Activated CD8-positive, alpha-beta T cell treated with anti-CD3 and anti-CD28 coated beads for 36 hours (primary cell): ENCODE measurements at regions not wholly inside any gene's neighbourhood (a gene's known extent, or its start where the extent isn't known, plus 50 kb on each side); places are given as distances from the start of the nearest gene placed in this dataset.
"Not testable (repeated sequence)": the region's sequence is repeated elsewhere in the genome, so short reads cannot be mapped to it uniquely, and the experiment has no call there.

Experiments
- ATAC-seq: fragments of 200-7000 bp; cut with Tn5 transposase; one replicate; pipeline ENCODE4 v1.10.0; 2021; ENCODE audit warnings: mild to moderate bottlenecking, moderate library complexity
- CTCF ChIA-PET: fragments of 350-600 bp; sonication (Branson Sonifier 250); formaldehyde crosslinking; loops from one replicate; lab custom pipeline; 2021; ENCODE audit warnings: antibody characterized with exemption; lab: Charles Lee
- POLR2A ChIA-PET: fragments of 350-600 bp; sonication (Branson Sonifier 250); formaldehyde crosslinking; loops from one replicate; lab custom pipeline; 2021; ENCODE audit warnings: antibody characterized with exemption; lab: Charles Lee
- DNase-seq: peaks from one replicate; pipeline ENCODE4 v3.0.0-alpha.2; 2020
- H3K27ac Mint-ChIP-seq: one replicate; pipeline ENCODE4 v1.8.0; 2021; ENCODE audit warnings: mild to moderate bottlenecking, mixed read lengths
- H3K27me3 Mint-ChIP-seq: one replicate; pipeline ENCODE4 v1.8.0; 2021; ENCODE audit warnings: mixed read lengths
- H3K36me3 Mint-ChIP-seq: one replicate; pipeline ENCODE4 v1.8.0; 2021; ENCODE audit warnings: low read depth, mixed read lengths
- H3K4me1 Mint-ChIP-seq: one replicate; pipeline ENCODE4 v1.8.0; 2021; ENCODE audit warnings: low read depth, mixed read lengths
- H3K4me3 Mint-ChIP-seq: one replicate; pipeline ENCODE4 v1.8.0; 2021; ENCODE audit warnings: mild to moderate bottlenecking, moderate library complexity, mixed read lengths
- H3K9me3 Mint-ChIP-seq: one replicate; pipeline ENCODE4 v1.8.0; 2021; ENCODE audit warnings: mixed read lengths
- CTCF ChIP-seq: fragments of 200-600 bp; IDR thresholded peaks from one replicate; pipeline ENCODE4 v1.8.0; 2022; ENCODE audit warnings: antibody characterized with exemption, mild to moderate bottlenecking
- intact Hi-C: fragments of 100-400 bp; cut with micrococcal nuclease; formaldehyde crosslinking; loops from one replicate; pipeline ENCODE4 v1.10.0; 2022

DNA sequence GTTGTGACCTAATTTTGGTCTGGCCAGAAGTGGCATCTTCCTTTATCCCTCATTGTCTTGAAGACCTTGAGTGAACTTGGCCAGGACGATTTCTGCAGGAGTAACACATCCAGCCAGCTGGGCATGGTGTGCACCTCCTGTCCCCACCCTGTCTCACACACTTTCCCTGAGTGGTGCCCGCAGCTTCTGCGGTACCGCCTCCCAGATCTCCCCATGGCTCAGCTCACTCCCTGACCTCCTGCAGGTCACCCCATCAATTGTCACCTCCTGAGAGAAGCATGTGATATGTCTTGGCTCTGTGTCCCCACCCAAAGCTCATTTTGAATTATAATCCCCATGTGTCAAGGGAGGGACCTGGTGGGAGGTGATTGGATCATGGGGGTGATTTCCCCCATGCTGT lies 50.2 kb upstream of the TP53I11 start:
- ChIA-PET CTCF (interaction anchor here (1.1 to 1.4 kb wide), 2 partner anchors 74 to 102 kb away, joined by 3 to 4 read pairs; no protein-coding TSS in a partner anchor), POLR2A (no interaction called here)
- no peaks in the 10 kb centered on the region for H3K4me1 Mint-ChIP-seq
- no peaks in the 10 kb centered on the region for H3K9me3 Mint-ChIP-seq
- H3K4me3 Mint-ChIP-seq: no peak overlapping the region
- no peaks in the 10 kb centered on the region for H3K36me3 Mint-ChIP-seq
- intact Hi-C loops: no loop called here
- no peak for TF ChIP-seq CTCF
- DNase-seq (no peak), ATAC-seq (no peak)
- H3K27me3 Mint-ChIP-seq: no peaks in the 10 kb centered on the region
- H3K27ac Mint-ChIP-seq: no peak overlapping the region

DNA sequence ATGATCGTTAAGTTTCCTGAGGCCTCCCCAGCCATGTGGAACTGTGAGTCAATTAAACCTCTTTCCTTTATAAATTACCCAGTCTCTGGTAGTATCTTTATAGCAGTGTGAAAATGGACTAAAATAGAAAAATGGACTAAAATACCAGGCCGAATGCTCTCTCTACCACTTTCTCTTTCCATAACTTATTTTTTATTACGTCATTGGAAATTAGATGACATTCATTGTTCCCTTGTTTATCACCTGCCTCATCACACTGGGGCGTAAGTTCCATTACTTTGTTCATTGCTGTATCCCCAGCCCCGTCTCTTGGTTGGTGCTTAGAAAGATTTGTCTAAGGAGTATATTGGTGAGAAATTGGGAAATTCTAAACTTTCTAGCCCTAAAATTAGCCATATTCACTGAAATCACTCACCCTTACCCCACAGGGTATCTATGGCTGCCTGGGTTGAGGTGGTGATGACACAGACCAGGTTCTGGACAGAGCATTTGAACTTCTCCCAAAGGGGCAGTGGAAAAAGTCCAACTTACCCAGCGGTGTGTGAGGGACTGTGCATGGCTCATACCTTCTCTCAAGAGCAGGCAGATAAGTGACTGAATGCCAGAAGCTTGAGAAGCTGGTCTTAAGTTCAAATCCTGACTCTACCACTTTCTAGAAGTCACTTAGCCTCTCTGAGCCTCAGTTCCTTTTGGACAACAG lies 50.9 kb upstream of the TP53I11 start:
- ChIA-PET POLR2A (no interaction called here), CTCF (no interaction called here)
- intact Hi-C loops: no loop called here
- Mint-ChIP-seq H3K36me3 (no peaks in the 10 kb centered on the region), H3K9me3 (no peaks in the 10 kb centered on the region), H3K27ac (no peak overlapping the region), H3K27me3 (no peaks in the 10 kb centered on the region), H3K4me1 (no peaks in the 10 kb centered on the region), H3K4me3 (no peak overlapping the region)
- TF ChIP-seq CTCF: no peak
- no peak for DNase-seq
- no peak for ATAC-seq

- Mint-ChIP-seq H3K4me3 (no peak overlapping the region), H3K27me3 (no peaks in the 10 kb centered on the region), H3K27ac (no peak overlapping the region), H3K4me1 (no peaks in the 10 kb centered on the region), H3K9me3 (no peaks in the 10 kb centered on the region), H3K36me3 (no peaks in the 10 kb centered on the region)
- ChIA-PET CTCF (interaction anchor here (1.2 kb wide), 1 partner anchor 99 kb away, joined by 3 read pairs; no protein-coding TSS in a partner anchor), POLR2A (no interaction called here)
- intact Hi-C loops: no loop called here
- no peak for TF ChIP-seq CTCF
- DNase-seq (no peak), ATAC-seq (no peak)
Measured at GRCh38 chr11:45005106-45005505, 54.4 kb upstream of the TP53I11 start.

GRCh38 chr11:45007011-45007410 lies 56.3 kb upstream of the TP53I11 start:
- Mint-ChIP-seq H3K27me3 (no peaks in the 10 kb centered on the region), H3K36me3 (no peaks in the 10 kb centered on the region), H3K9me3 (no peaks in the 10 kb centered on the region), H3K4me3 (no peak overlapping the region), H3K4me1 (no peaks in the 10 kb centered on the region), H3K27ac (no peak overlapping the region)
- POLR2A ChIA-PET: no interaction called here
- ATAC-seq: no peak
- TF ChIP-seq CTCF: no peak
- CTCF ChIA-PET: interaction anchor here (0.7 kb wide), 1 partner anchor 98 kb away, joined by 4 read pairs; no protein-coding TSS in a partner anchor
- intact Hi-C loops: no loop called here
- DNase-seq: no peak

GRCh38 chr11:45015983-45016382 lies 65.3 kb upstream of the TP53I11 start:
- DNase-seq, H3K27me3 Mint-ChIP-seq, H3K36me3 Mint-ChIP-seq, POLR2A ChIA-PET, intact Hi-C loops, H3K27ac Mint-ChIP-seq, H3K4me3 Mint-ChIP-seq, ATAC-seq: not testable (repeated sequence)
- CTCF ChIA-PET: interaction anchor here (1.3 kb wide), 1 partner anchor 87 kb away, joined by 6 read pairs; no protein-coding TSS in a partner anchor
- Mint-ChIP-seq H3K9me3 (peaks cover 20% of the 10 kb centered on the region), H3K4me1 (peaks cover 14% of the 10 kb centered on the region)

DNA sequence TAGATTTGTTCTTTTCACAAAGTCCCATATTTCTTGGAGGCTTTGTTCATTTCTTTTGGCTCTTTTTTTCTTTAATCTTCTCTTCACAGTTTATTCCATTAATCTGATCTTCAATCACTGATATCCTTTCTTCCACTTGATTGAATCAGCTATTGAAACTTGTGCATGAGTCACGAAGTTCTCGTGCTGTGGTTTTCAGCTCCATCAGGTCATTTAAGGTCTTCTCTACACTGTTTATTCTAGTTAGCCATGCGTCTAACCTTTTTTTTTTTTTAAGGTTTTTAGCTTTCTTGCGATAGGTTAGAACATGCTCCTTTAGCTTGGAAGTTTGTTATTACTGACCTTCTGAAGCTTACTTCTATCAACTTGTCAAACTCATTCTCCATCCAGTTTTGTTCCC lies 65.8 kb upstream of the TP53I11 start:
- DNase-seq, H3K36me3 Mint-ChIP-seq, intact Hi-C loops, POLR2A ChIA-PET, H3K4me3 Mint-ChIP-seq, ATAC-seq, H3K27ac Mint-ChIP-seq, H3K27me3 Mint-ChIP-seq: not testable (repeated sequence)
- Mint-ChIP-seq H3K9me3 (peaks cover 20% of the 10 kb centered on the region), H3K4me1 (peaks cover 14% of the 10 kb centered on the region)
- CTCF ChIA-PET: interaction anchor here (1.3 to 1.7 kb wide), 2 partner anchors 87 to 89 kb away, joined by 3 to 6 read pairs; no protein-coding TSS in a partner anchor
